HG03108 (cell line): ENCODE measurements at regions not wholly inside any gene's neighbourhood (a gene's known extent, or its start where the extent isn't known, plus 50 kb on each side); places are given as distances from the start of the nearest gene placed in this dataset.

ENCODE experiments used
- ATAC-seq: cut with Tn5 transposase; IDR thresholded peaks from one replicate; pipeline ENCODE4 v1.9.1; 2021; ENCODE audit warnings: moderate library complexity; ENCODE audit not compliant: unreplicated experiment

GRCh38 chr18:45416168-45416567, 199.1 kb upstream of the SLC14A2 start:
- ATAC-seq, result no peak

GRCh38 chr18:45417392-45417791, 197.9 kb upstream of the SLC14A2 start:
- ATAC-seq, result no peak

GRCh38 chr18:45423659-45424058, 191.6 kb upstream of the SLC14A2 start:
- ATAC-seq, result no peak

- no peak for ATAC-seq
Observed at GRCh38 chr18:45430041-45430440, 185.2 kb upstream of the SLC14A2 start.

GRCh38 chr18:45435810-45436209, 179.5 kb upstream of the SLC14A2 start:
- ATAC-seq, result no peak

GRCh38 chr18:45437366-45437765, 177.9 kb upstream of the SLC14A2 start:
- no peak for ATAC-seq

GRCh38 chr18:45439851-45440645, 175.2 kb upstream of the SLC14A2 start:
- no peak for ATAC-seq

- ATAC-seq, result no peak
Observed at GRCh38 chr18:45441110-45441847, 174.0 kb upstream of the SLC14A2 start.

- no peak for ATAC-seq
Observed at GRCh38 chr18:45444040-45444439, 171.2 kb upstream of the SLC14A2 start.

GRCh38 chr18:45447355-45448265, 167.7 kb upstream of the SLC14A2 start:
- no peak for ATAC-seq

- no peak for ATAC-seq
Observed at GRCh38 chr18:45448871-45449270, 166.4 kb upstream of the SLC14A2 start.

- no peak for ATAC-seq
Observed at GRCh38 chr18:45449418-45450227, 165.7 kb upstream of the SLC14A2 start.

GRCh38 chr18:45456090-45457021, 158.9 kb upstream of the SLC14A2 start:
- no peak for ATAC-seq

- ATAC-seq, result no peak
Observed at GRCh38 chr18:45458033-45458432, 157.2 kb upstream of the SLC14A2 start.

GRCh38 chr18:45462179-45462578, 153.1 kb upstream of the SLC14A2 start:
- no peak for ATAC-seq

- no peak for ATAC-seq
Observed at GRCh38 chr18:45463451-45463850, 151.8 kb upstream of the SLC14A2 start.

GRCh38 chr18:45464619-45465018, 150.7 kb upstream of the SLC14A2 start:
- no peak for ATAC-seq

- ATAC-seq, result no peak
Observed at GRCh38 chr18:45467293-45467692, 148.0 kb upstream of the SLC14A2 start.

- ATAC-seq, result no peak
Observed at GRCh38 chr18:45467945-45468344, 147.3 kb upstream of the SLC14A2 start.
